ENCODE measurements at regions not wholly inside any gene's neighbourhood (a gene's known extent, or its start where the extent isn't known, plus 50 kb on each side); places are given as distances from the start of the nearest gene placed in this dataset.

GRCh38 chr3:116974702-116975101, 265.1 kb downstream of the TUSC7 start:
- TF ChIP-seq CTCF (IDR thresholded peaks at IDR 0.05; ENCODE audit: low read depth, low read length, missing control alignments), result no peak
- H3K4me3 ChIP-seq (ENCODE audit: low read depth, low read length), result no peak overlapping the region
- no peak for DNase-seq (ENCODE audit: low read depth)

GRCh38 chr3:116977441-116977840, 267.9 kb downstream of the TUSC7 start:
- no peak for TF ChIP-seq CTCF (IDR thresholded peaks at IDR 0.05; ENCODE audit: low read depth, low read length, missing control alignments)
- no peak overlapping the region for H3K4me3 ChIP-seq (ENCODE audit: low read depth, low read length)
- DNase-seq (ENCODE audit: low read depth), result no peak

GRCh38 chr3:116980099-116980498, 270.5 kb downstream of the TUSC7 start:
- TF ChIP-seq CTCF (IDR thresholded peaks at IDR 0.05; ENCODE audit: low read depth, low read length, missing control alignments), result no peak
- no peak for DNase-seq (ENCODE audit: low read depth)
- H3K4me3 ChIP-seq (ENCODE audit: low read depth, low read length), result no peak overlapping the region

- DNase-seq (ENCODE audit: low read depth), result no peak
- H3K4me3 ChIP-seq (ENCODE audit: low read depth, low read length), result no peak overlapping the region
- no peak for TF ChIP-seq CTCF (IDR thresholded peaks at IDR 0.05; ENCODE audit: low read depth, low read length, missing control alignments)
Observed at GRCh38 chr3:116981089-116981488, 271.5 kb downstream of the TUSC7 start.

GRCh38 chr3:116984301-116984700, 274.7 kb downstream of the TUSC7 start:
- TF ChIP-seq CTCF (IDR thresholded peaks at IDR 0.05; ENCODE audit: low read depth, low read length, missing control alignments), result no peak
- H3K4me3 ChIP-seq (ENCODE audit: low read depth, low read length), result no peak overlapping the region
- DNase-seq (ENCODE audit: low read depth), result no peak

GRCh38 chr3:116994351-116994879, 284.8 kb downstream of the TUSC7 start:
- no peak for TF ChIP-seq CTCF (IDR thresholded peaks at IDR 0.05; ENCODE audit: low read depth, low read length, missing control alignments)
- DNase-seq (ENCODE audit: low read depth), result no peak
- no peak overlapping the region for H3K4me3 ChIP-seq (ENCODE audit: low read depth, low read length)

- no peak for TF ChIP-seq CTCF (IDR thresholded peaks at IDR 0.05; ENCODE audit: low read depth, low read length, missing control alignments)
Observed at GRCh38 chr3:117003501-117003900, 293.9 kb downstream of the TUSC7 start.

More at GRCh38 chr3:117003501-117003900, 293.9 kb downstream of the TUSC7 start:
- DNase-seq (ENCODE audit: low read depth), result no peak
- H3K4me3 ChIP-seq (ENCODE audit: low read depth, low read length), result no peak overlapping the region

All from GM12864 (cell line).